ENCODE measurements at regions not wholly inside any gene's neighbourhood (a gene's known extent, or its start where the extent isn't known, plus 50 kb on each side); places are given as distances from the start of the nearest gene placed in this dataset.

DNA sequence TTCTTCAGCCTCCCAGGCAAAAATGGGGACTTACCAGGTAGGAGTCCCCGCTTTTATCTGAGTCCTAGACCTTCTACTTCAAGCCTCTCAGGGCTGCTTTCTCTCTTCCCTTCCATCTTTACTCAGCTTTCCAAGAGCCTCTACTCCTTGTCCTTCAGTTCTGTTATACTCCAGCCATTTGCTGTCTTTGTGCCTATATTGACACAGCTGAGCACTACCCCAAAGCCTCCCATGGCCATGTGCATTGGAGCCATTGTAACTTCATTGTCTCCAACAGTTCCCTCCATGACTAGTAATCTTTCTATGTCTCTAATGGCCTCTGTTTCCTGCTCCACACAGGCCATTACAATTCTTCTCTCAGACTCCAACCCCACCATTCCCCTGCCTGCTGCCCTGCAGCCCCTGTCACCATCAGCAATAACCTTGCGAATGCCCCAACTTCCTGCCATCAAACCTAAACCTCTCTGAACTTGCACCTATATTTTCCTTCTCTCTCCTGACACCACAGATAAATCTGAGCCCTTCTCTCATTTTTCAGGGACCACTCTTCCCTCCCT, 77.9 kb upstream of the ADPGK start:
- no TSS peak for BruUV-seq (replicated peaks)
- no peak for DNase-seq (ENCODE audit: low spot score)
- H3K36me3 ChIP-seq (ENCODE audit: insufficient read depth, low read length, poor library complexity, severe bottlenecking): no peaks in the 10 kb centered on the region
- H3K9me3 ChIP-seq (ENCODE audit: low read depth, low read length, poor library complexity, severe bottlenecking): no peaks in the 10 kb centered on the region
- H3K4me1 ChIP-seq (ENCODE audit: insufficient read depth, low read length, poor library complexity, severe bottlenecking): no peaks in the 10 kb centered on the region
- POLR2A ChIA-PET (ENCODE audit: low non-redundant PET): no interaction called here
- no peak overlapping the region for H3K27ac ChIP-seq (ENCODE audit: low read depth, low read length, poor library complexity, severe bottlenecking)
- H3K27me3 ChIP-seq (replicated peaks; ENCODE audit: insufficient read depth, low read depth, low read length, poor library complexity): peaks cover 12% of the 10 kb centered on the region
- CTCF ChIA-PET: no interaction called here
- H3K4me3 ChIP-seq (ENCODE audit: low read depth, low read length, poor library complexity, severe bottlenecking): no peak overlapping the region
- intact Hi-C loops (cut with micrococcal nuclease; ENCODE audit: unreplicated experiment): no loop called here
- TF ChIP-seq, protein P1, sequence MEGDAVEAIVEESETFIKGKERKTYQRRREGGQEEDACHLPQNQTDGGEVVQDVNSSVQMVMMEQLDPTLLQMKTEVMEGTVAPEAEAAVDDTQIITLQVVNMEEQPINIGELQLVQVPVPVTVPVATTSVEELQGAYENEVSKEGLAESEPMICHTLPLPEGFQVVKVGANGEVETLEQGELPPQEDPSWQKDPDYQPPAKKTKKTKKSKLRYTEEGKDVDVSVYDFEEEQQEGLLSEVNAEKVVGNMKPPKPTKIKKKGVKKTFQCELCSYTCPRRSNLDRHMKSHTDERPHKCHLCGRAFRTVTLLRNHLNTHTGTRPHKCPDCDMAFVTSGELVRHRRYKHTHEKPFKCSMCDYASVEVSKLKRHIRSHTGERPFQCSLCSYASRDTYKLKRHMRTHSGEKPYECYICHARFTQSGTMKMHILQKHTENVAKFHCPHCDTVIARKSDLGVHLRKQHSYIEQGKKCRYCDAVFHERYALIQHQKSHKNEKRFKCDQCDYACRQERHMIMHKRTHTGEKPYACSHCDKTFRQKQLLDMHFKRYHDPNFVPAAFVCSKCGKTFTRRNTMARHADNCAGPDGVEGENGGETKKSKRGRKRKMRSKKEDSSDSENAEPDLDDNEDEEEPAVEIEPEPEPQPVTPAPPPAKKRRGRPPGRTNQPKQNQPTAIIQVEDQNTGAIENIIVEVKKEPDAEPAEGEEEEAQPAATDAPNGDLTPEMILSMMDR (conservative IDR thresholded peaks at IDR 0.05; ENCODE audit: low read depth, low read length): no peak
- no peak for TF ChIP-seq EZH2 (IDR thresholded peaks at IDR 0.05; ENCODE audit: borderline replicate concordance, low read depth, low read length, poor library complexity, severe bottlenecking)

DNA sequence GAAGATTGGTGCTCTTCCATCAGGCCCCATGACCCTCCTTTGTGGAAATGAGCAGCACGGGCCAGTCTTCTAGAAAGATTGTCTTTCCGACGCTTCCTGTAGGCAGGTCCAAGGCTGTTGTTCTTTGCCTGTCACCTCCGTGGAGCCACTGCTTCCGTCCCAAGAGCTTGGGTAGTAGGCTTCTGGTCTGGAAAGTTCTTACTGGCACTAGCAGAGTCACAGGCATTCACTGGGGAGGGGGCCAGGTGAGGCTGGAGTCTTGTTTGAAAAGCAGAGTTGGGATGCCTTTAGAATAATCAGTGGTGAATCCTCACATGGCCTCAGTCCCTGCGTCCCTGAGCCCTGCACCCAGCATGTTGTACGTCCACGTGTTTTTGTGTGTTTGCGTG, 76.2 kb upstream of the ADPGK start:
- TF ChIP-seq, protein P1 (conservative IDR thresholded peaks at IDR 0.05; ENCODE audit: low read depth, low read length): no peak
- Histone ChIP-seq H3K27me3 (replicated peaks; ENCODE audit: insufficient read depth, low read depth, low read length, poor library complexity) (peaks cover 4% of the 10 kb centered on the region), H3K4me3 (ENCODE audit: low read depth, low read length, poor library complexity, severe bottlenecking) (no peak overlapping the region), H3K27ac (ENCODE audit: low read depth, low read length, poor library complexity, severe bottlenecking) (no peak overlapping the region), H3K9me3 (ENCODE audit: low read depth, low read length, poor library complexity, severe bottlenecking) (no peaks in the 10 kb centered on the region), H3K36me3 (ENCODE audit: insufficient read depth, low read length, poor library complexity, severe bottlenecking) (no peaks in the 10 kb centered on the region), H3K4me1 (ENCODE audit: insufficient read depth, low read length, poor library complexity, severe bottlenecking) (no peaks in the 10 kb centered on the region)
- intact Hi-C loops (cut with micrococcal nuclease; ENCODE audit: unreplicated experiment): no loop called here
- ChIA-PET POLR2A (ENCODE audit: low non-redundant PET) (no interaction called here), CTCF (no interaction called here)
- no TSS peak for BruUV-seq (replicated peaks)
- no peak for DNase-seq (ENCODE audit: low spot score)

DNA sequence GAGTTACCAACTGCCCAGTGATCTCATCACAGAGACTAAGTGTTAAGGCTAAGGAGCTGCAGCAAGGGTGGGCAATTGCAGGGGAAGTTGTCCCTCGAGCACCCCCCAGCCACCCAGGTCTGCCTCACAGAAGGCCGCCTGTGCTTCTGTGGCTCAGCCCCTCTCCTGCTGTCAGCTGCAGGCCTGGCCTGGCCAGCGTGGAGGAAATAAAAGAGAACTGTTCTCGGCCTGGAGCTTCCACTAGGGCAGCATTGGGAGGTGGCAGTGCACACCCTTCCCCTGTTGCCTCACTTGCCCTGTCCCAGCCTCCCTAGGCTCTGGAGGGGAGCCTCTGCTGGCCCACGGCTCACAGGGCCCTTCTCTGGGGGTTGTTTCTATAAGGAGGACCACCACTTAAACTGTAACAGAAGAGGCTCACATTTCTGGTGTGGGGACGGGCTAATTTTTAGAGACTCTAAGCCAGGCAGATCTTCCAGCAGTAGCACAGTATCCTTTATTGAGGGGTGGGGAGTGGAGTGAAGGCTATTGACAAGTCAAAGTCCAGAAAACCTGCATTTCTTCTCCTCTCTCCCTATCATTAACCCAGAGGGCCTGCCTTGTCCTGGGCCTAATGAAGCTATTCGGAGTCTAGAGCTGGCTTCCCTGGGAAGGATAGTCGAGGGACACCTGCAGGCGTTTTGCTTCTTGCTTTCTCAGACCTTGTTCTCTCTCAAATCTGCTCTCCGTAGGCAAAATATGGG, 75.6 kb upstream of the ADPGK start:
- Histone ChIP-seq H3K27ac (ENCODE audit: low read depth, low read length, poor library complexity, severe bottlenecking) (no peak overlapping the region), H3K36me3 (ENCODE audit: insufficient read depth, low read length, poor library complexity, severe bottlenecking) (no peaks in the 10 kb centered on the region), H3K4me1 (ENCODE audit: insufficient read depth, low read length, poor library complexity, severe bottlenecking) (no peaks in the 10 kb centered on the region), H3K27me3 (replicated peaks; ENCODE audit: insufficient read depth, low read depth, low read length, poor library complexity) (no peaks in the 10 kb centered on the region), H3K9me3 (ENCODE audit: low read depth, low read length, poor library complexity, severe bottlenecking) (no peaks in the 10 kb centered on the region), H3K4me3 (ENCODE audit: low read depth, low read length, poor library complexity, severe bottlenecking) (no peak overlapping the region)
- DNase-seq (ENCODE audit: low spot score): no peak
- BruUV-seq (replicated peaks): no TSS peak
- intact Hi-C loops (cut with micrococcal nuclease; ENCODE audit: unreplicated experiment): no loop called here
- ChIA-PET POLR2A (ENCODE audit: low non-redundant PET) (no interaction called here), CTCF (no interaction called here)
- TF ChIP-seq, protein P1 (conservative IDR thresholded peaks at IDR 0.05; ENCODE audit: low read depth, low read length): no peak
- no peak for TF ChIP-seq EZH2 (IDR thresholded peaks at IDR 0.05; ENCODE audit: borderline replicate concordance, low read depth, low read length, poor library complexity, severe bottlenecking)
